Loucy (cell line): ENCODE measurements at regions not wholly inside any gene's neighbourhood (a gene's known extent, or its start where the extent isn't known, plus 50 kb on each side); places are given as distances from the start of the nearest gene placed in this dataset.

Experiments
- H2AFZ ChIP-seq: fragments of 200-600 bp; sonication (generic); 2 replicates; pipeline ENCODE4 v1.6.0; 2016; ENCODE audit warnings: antibody characterized with exemption, mild to moderate bottlenecking, low read length, moderate library complexity
- H3F3A ChIP-seq: fragments of 200-600 bp; 2 replicates; pipeline ENCODE4 v1.6.0; 2016; ENCODE audit warnings: antibody characterized with exemption, low read depth, mild to moderate bottlenecking
- H3K27me3 ChIP-seq: fragments of 200-600 bp; sonication (generic); 2 replicates; pipeline ENCODE4 v1.6.1; 2014; ENCODE audit warnings: low read length, mild to moderate bottlenecking; ENCODE audit not compliant: insufficient read depth, poor library complexity, severe bottlenecking
- H3K36me3 ChIP-seq: fragments of 200-600 bp; sonication (generic); 2 replicates; pipeline ENCODE4 v1.6.1; 2016; ENCODE audit warnings: low read length; ENCODE audit not compliant: insufficient read depth
- H3K4me1 ChIP-seq: fragments of 200-600 bp; sonication (generic); 2 replicates; pipeline ENCODE4 v1.5.1; 2014; ENCODE audit warnings: low read length, mild to moderate bottlenecking; ENCODE audit not compliant: insufficient read depth, poor library complexity, severe bottlenecking
- H3K4me2 ChIP-seq: fragments of 200-600 bp; sonication (generic); 2 replicates; pipeline ENCODE4 v1.6.0; 2014; ENCODE audit warnings: antibody characterized with exemption, low read length, low read depth, mild to moderate bottlenecking; ENCODE audit not compliant: poor library complexity, severe bottlenecking
- H3K4me3 ChIP-seq: fragments of 200-600 bp; sonication (generic); 2 replicates; pipeline ENCODE4 v1.5.1; 2014; ENCODE audit warnings: low read length, mild to moderate bottlenecking, mixed read lengths; ENCODE audit not compliant: poor library complexity, severe bottlenecking
- H3K79me2 ChIP-seq: fragments of 200-600 bp; sonication (generic); 2 replicates; pipeline ENCODE4 v1.6.1; 2014; ENCODE audit warnings: low read length; ENCODE audit not compliant: insufficient read depth
- H3K9ac ChIP-seq: fragments of 200-600 bp; sonication (generic); 2 replicates; pipeline ENCODE4 v1.6.0; 2014; ENCODE audit warnings: mild to moderate bottlenecking, low read depth, low read length, moderate library complexity; ENCODE audit not compliant: poor library complexity, severe bottlenecking
- H3K9me2 ChIP-seq: fragments of 200-600 bp; sonication (generic); replicated peaks from 2 replicates; pipeline ENCODE4 v1.6.1; 2016; ENCODE audit warnings: low read depth, low read length, mixed read lengths
- H3K9me3 ChIP-seq: fragments of 200-600 bp; sonication (generic); 2 replicates; pipeline ENCODE4 v1.6.1; 2014; ENCODE audit warnings: mild to moderate bottlenecking, antibody characterized with exemption, low read length, low read depth; ENCODE audit not compliant: insufficient read depth
- H4K20me1 ChIP-seq: fragments of 200-600 bp; sonication (generic); 2 replicates; pipeline ENCODE4 v1.6.0; 2014; ENCODE audit warnings: antibody characterized with exemption, low read length, mild to moderate bottlenecking; ENCODE audit not compliant: insufficient read depth, poor library complexity, severe bottlenecking
- CTCF ChIP-seq: fragments of 200-600 bp; sonication (generic); conservative IDR thresholded peaks from 2 replicates; pipeline ENCODE4 v1.5.1; 2014; ENCODE audit warnings: mild to moderate bottlenecking, antibody characterized with exemption, low read length
- EZH2phosphoT487 ChIP-seq: fragments of 200-600 bp; IDR thresholded peaks from 2 replicates; pipeline ENCODE4 v1.6.1; 2018; ENCODE audit warnings: antibody characterized with exemption, mild to moderate bottlenecking, moderate library complexity, borderline replicate concordance

GRCh38 chr3:86594838-86595237 lies 396.1 kb downstream of the VGLL3 start:
- no peak for TF ChIP-seq EZH2phosphoT487
- TF ChIP-seq CTCF, result no peak
- Histone ChIP-seq H3K4me1 (no peaks in the 10 kb centered on the region), H3K4me2 (no peak overlapping the region), H3K9me2 (no peaks in the 10 kb centered on the region), H3K9me3 (no peaks in the 10 kb centered on the region), H3K27me3 (no peaks in the 10 kb centered on the region), H3F3A (no peaks in the 10 kb centered on the region), H3K4me3 (no peak overlapping the region), H2AFZ (no peak overlapping the region), H3K79me2 (no peaks in the 10 kb centered on the region), H3K36me3 (no peaks in the 10 kb centered on the region), H4K20me1 (no peaks in the 10 kb centered on the region), H3K9ac (no peak overlapping the region)

GRCh38 chr3:86578071-86578470 lies 412.9 kb downstream of the VGLL3 start:
- H3K4me2 ChIP-seq, result no peak overlapping the region
- no peaks in the 10 kb centered on the region for H3K79me2 ChIP-seq
- H3K4me3 ChIP-seq, result no peak overlapping the region
- no peaks in the 10 kb centered on the region for H4K20me1 ChIP-seq
- H3K9ac ChIP-seq, result no peak overlapping the region
- no peaks in the 10 kb centered on the region for H3K36me3 ChIP-seq
- H3K27me3 ChIP-seq, result no peaks in the 10 kb centered on the region
- TF ChIP-seq EZH2phosphoT487 (no peak), CTCF (no peak)
- H3F3A ChIP-seq, result no peaks in the 10 kb centered on the region
- H3K4me1 ChIP-seq, result no peaks in the 10 kb centered on the region
- no peaks in the 10 kb centered on the region for H3K9me3 ChIP-seq
- H3K9me2 ChIP-seq, result no peaks in the 10 kb centered on the region
- no peak overlapping the region for H2AFZ ChIP-seq

- H2AFZ ChIP-seq, result no peak overlapping the region
These were observed 427.5 kb downstream of the VGLL3 start for GRCh38 chr3:86563400-86563970.

More at GRCh38 chr3:86563400-86563970, 427.5 kb downstream of the VGLL3 start:
- no peaks in the 10 kb centered on the region for H4K20me1 ChIP-seq
- no peaks in the 10 kb centered on the region for H3K79me2 ChIP-seq
- H3K9me2 ChIP-seq, result no peaks in the 10 kb centered on the region
- H3K4me1 ChIP-seq, result no peaks in the 10 kb centered on the region
- no peak overlapping the region for H3K9ac ChIP-seq
- no peak overlapping the region for H3K4me2 ChIP-seq
- no peaks in the 10 kb centered on the region for H3K27me3 ChIP-seq
- H3K4me3 ChIP-seq, result no peak overlapping the region
- H3K9me3 ChIP-seq, result no peaks in the 10 kb centered on the region
- H3K36me3 ChIP-seq, result no peaks in the 10 kb centered on the region
- TF ChIP-seq EZH2phosphoT487 (no peak), CTCF (peak; percentile 78)
- H3F3A ChIP-seq, result no peaks in the 10 kb centered on the region
